AG09319 (cell line): ENCODE measurements at regions not wholly inside any gene's neighbourhood (a gene's known extent, or its start where the extent isn't known, plus 50 kb on each side); places are given as distances from the start of the nearest gene placed in this dataset.

Experiments used
- DNase-seq: peaks from one replicate; pipeline ENCODE4 v3.0.0-alpha.2; 2010; ENCODE audit warnings: low read depth; ENCODE audit errors: extremely low read depth
- CTCF ChIP-seq: IDR thresholded peaks from 2 replicates; pipeline ENCODE4 v1.5.1; 2011; ENCODE audit warnings: low read depth, mild to moderate bottlenecking, inconsistent platforms, low read length, moderate library complexity

GRCh38 chr14:26735811-26736210 lies 138.0 kb upstream of the NOVA1 start:
- DNase-seq, result no peak
- no peak for TF ChIP-seq CTCF

GRCh38 chr14:26738571-26738970 lies 140.7 kb upstream of the NOVA1 start:
- no peak for DNase-seq
- no peak for TF ChIP-seq CTCF

GRCh38 chr14:26741711-26742212 lies 143.9 kb upstream of the NOVA1 start:
- DNase-seq, result no peak

GRCh38 chr14:26743284-26743683 lies 145.5 kb upstream of the NOVA1 start:
- no peak for TF ChIP-seq CTCF
- no peak for DNase-seq

More at GRCh38 chr14:26741711-26742212, 143.9 kb upstream of the NOVA1 start:
- no peak for TF ChIP-seq CTCF

- no peak for DNase-seq
- no peak for TF ChIP-seq CTCF
Measured at GRCh38 chr14:26744903-26745302, 147.1 kb upstream of the NOVA1 start.

- DNase-seq, result no peak
- TF ChIP-seq CTCF, result no peak
Measured at GRCh38 chr14:26761532-26761931, 163.7 kb upstream of the NOVA1 start.

GRCh38 chr14:26765301-26765700 lies 167.5 kb upstream of the NOVA1 start:
- TF ChIP-seq CTCF, result no peak
- no peak for DNase-seq
